A549 (cell line): ENCODE measurements at regions not wholly inside any gene's neighbourhood (a gene's known extent, or its start where the extent isn't known, plus 50 kb on each side); places are given as distances from the start of the nearest gene placed in this dataset.
A peak's percentile ranks its signal among the peaks of the same experiment; 100 is the strongest.

Experiments used
- ATAC-seq, 2 experiments: fragments of 200-7000 bp in 1 of 2; fragments of >200 bp in 1 of 2; cut with Nextera tagmentation in 1 of 2; cut with Tn5 transposase in 1 of 2; 3 replicates each; pipeline versions ENCODE4 v1.8.0 to v1.9.1; 2018 to 2020; ENCODE audit warnings: mild to moderate bottlenecking in 1 of 2, moderate library complexity in 1 of 2
- CTCF ChIA-PET: fragments of 300-600 bp; sonication (Branson Sonifier 250); formaldehyde crosslinking; extraction: SDS; loops from one replicate; lab custom pipeline; 2021; ENCODE audit warnings: antibody characterized with exemption, inconsistent platforms; lab: Yijun Ruan, JAX
- POLR2A ChIA-PET: fragments of 350-600 bp; formaldehyde crosslinking; extraction: SDS; loops from one replicate; lab custom pipeline; 2021; ENCODE audit warnings: antibody characterized with exemption, inconsistent platforms; lab: Yijun Ruan, JAX
- DNase-seq, 2 experiments: peaks; one replicate each; pipeline versions ENCODE4 v3.0.0 to v3.0.0-alpha.2; 2011 to 2016; ENCODE audit warnings: low read depth in 1 of 2, low spot score in 1 of 2
- FAIRE-seq: peaks from 2 replicates; lab custom pipeline; 2011; peaks lifted over from hg19 to GRCh38; lab: Jason Lieb, UNC
- H3K27ac ChIP-seq, 2 experiments: fragments of >200 bp; sonication (Bioruptor Twin); formaldehyde crosslinking; 3 replicates each; pipeline ENCODE4 v1.5.1; 2016 to 2017
- H3K4me1 ChIP-seq: fragments of >200 bp; sonication (Bioruptor Twin); formaldehyde crosslinking; 3 replicates; pipeline ENCODE4 v1.6.1; 2016
- H3K4me2 ChIP-seq: fragments of >200 bp; sonication (Bioruptor Twin); formaldehyde crosslinking; 3 replicates; pipeline ENCODE4 v1.6.1; 2016
- H3K4me3 ChIP-seq: fragments of >200 bp; sonication (Bioruptor Twin); formaldehyde crosslinking; 3 replicates; pipeline ENCODE4 v1.5.1; 2016
- H3K9me3 ChIP-seq: fragments of >200 bp; sonication (Bioruptor Twin); formaldehyde crosslinking; 3 replicates; pipeline ENCODE4 v1.6.1; 2016
- BHLHE40 ChIP-seq: IDR thresholded peaks from 2 replicates; pipeline ENCODE4 v1.6.1; 2012; ENCODE audit warnings: low read depth, low read length, inconsistent platforms
- CEBPB ChIP-seq, 2 experiments: fragments of >200 bp in 1 of 2; sonication (Bioruptor Twin) in 1 of 2; formaldehyde crosslinking in 1 of 2; IDR thresholded peaks; 2 replicates each; pipeline ENCODE4 v1.6.1; 2012 to 2016
- CHD4 ChIP-seq: fragments of 200-600 bp; sonication (generic); IDR thresholded peaks from 2 replicates; pipeline ENCODE4 v1.6.1; 2016; ENCODE audit warnings: antibody characterized with exemption, mild to moderate bottlenecking, borderline replicate concordance
- EHMT2 ChIP-seq: fragments of 200-600 bp; sonication (generic); IDR thresholded peaks from 2 replicates; pipeline ENCODE4 v1.6.1; 2016; ENCODE audit warnings: antibody characterized with exemption, low read depth, mild to moderate bottlenecking, moderate library complexity
- FOXS1 ChIP-seq: fragments of 250-450 bp; sonication (Bioruptor Pico); IDR thresholded peaks from 2 replicates; pipeline ENCODE4 v1.5.0; 2020; ENCODE audit warnings: mild to moderate bottlenecking, moderate library complexity
- HDAC2 ChIP-seq: fragments of 200-600 bp; sonication (generic); IDR thresholded peaks from 2 replicates; pipeline ENCODE4 v1.6.1; 2016
- HOXB13 ChIP-seq: fragments of 250-450 bp; sonication (Bioruptor Pico); IDR thresholded peaks from 2 replicates; pipeline ENCODE4 v1.5.0; 2020; ENCODE audit warnings: low read depth, mild to moderate bottlenecking, moderate library complexity
- KDM1A ChIP-seq: fragments of 200-600 bp; sonication (generic); IDR thresholded peaks from 2 replicates; pipeline ENCODE4 v1.6.1; 2016; ENCODE audit warnings: low read depth, mild to moderate bottlenecking
- MAFK ChIP-seq: fragments of 450-650 bp; IDR thresholded peaks from 2 replicates; pipeline ENCODE4 v1.6.1; 2014; ENCODE audit not compliant: partially characterized antibody
- NFE2L2 ChIP-seq: fragments of 150-350 bp; conservative IDR thresholded peaks from 2 replicates; pipeline ENCODE4 v1.6.1; 2014; ENCODE audit warnings: low read length
- POLR2A ChIP-seq: IDR thresholded peaks from 2 replicates; pipeline ENCODE4 v1.6.1; 2012; ENCODE audit warnings: mild to moderate bottlenecking, low read length
- RARB ChIP-seq: fragments of 250-450 bp; sonication (Bioruptor Pico); IDR thresholded peaks from 2 replicates; pipeline ENCODE4 v1.8.0; 2021; ENCODE audit warnings: mild to moderate bottlenecking, moderate library complexity
- SMC3 ChIP-seq: fragments of >200 bp; sonication (Bioruptor Twin); formaldehyde crosslinking; IDR thresholded peaks from 3 replicates; pipeline ENCODE4 v1.6.1; 2018; ENCODE audit warnings: inconsistent platforms
- ZC3H11A ChIP-seq: fragments of 450-650 bp; IDR thresholded peaks from 2 replicates; pipeline ENCODE4 v1.6.1; 2014; ENCODE audit warnings: antibody characterized with exemption, mild to moderate bottlenecking
- ZNF302 ChIP-seq: fragments of 250-450 bp; sonication (Bioruptor Pico); IDR thresholded peaks from 2 replicates; pipeline ENCODE4 v1.9.0; 2021; ENCODE audit warnings: inconsistent platforms, mild to moderate bottlenecking, moderate library complexity
- WGBS: methylation state at CpG from one replicate; pipeline ENCODE4 v1.1.6; 2017; ENCODE audit errors: missing lambda C conversion rate; 5-methylcytosine and 5-hydroxymethylcytosine counted together
- TF ChIP-seq, protein P1 (sequence below): IDR thresholded peaks from 2 replicates; pipeline ENCODE4 v1.6.1; 2012
- TF ChIP-seq, protein P2 (sequence below): fragments of 150-350 bp; IDR thresholded peaks from 2 replicates; pipeline ENCODE4 v1.6.1; 2014; ENCODE audit warnings: low read depth, mild to moderate bottlenecking, low read length
- TF ChIP-seq, protein P3 (sequence below): IDR thresholded peaks from 2 replicates; pipeline ENCODE4 v1.6.1; 2012
- TF ChIP-seq, protein P4 (sequence below): fragments of 250-450 bp; sonication (Bioruptor Pico); IDR thresholded peaks from 2 replicates; pipeline ENCODE4 v1.5.0; 2020; ENCODE audit warnings: low read depth, mild to moderate bottlenecking, moderate library complexity

DNA sequence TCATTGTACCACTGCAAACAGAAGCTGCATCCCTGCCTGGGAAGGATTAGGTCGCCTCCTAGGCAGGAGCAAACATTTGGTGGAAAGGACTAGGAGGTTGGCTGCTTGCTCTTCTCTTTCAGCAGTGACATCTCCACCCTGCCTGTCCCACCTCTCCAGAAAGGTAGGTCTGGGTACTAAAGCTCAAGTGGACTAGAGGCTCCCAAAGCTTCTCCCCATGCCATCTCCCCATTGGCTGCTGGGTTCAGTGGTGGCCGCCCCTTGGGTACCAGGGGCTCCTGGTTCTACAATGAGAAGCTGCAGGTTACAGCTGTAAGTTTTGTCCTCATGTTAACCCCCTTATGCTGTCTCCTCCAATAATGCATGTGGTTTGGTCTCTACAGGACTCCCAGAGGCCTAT lies 180.7 kb upstream of the MKI67 start:
- TF ChIP-seq FOXS1: no peak
- TF ChIP-seq, protein P1, sequence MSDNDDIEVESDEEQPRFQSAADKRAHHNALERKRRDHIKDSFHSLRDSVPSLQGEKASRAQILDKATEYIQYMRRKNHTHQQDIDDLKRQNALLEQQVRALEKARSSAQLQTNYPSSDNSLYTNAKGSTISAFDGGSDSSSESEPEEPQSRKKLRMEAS: no peak

DNA sequence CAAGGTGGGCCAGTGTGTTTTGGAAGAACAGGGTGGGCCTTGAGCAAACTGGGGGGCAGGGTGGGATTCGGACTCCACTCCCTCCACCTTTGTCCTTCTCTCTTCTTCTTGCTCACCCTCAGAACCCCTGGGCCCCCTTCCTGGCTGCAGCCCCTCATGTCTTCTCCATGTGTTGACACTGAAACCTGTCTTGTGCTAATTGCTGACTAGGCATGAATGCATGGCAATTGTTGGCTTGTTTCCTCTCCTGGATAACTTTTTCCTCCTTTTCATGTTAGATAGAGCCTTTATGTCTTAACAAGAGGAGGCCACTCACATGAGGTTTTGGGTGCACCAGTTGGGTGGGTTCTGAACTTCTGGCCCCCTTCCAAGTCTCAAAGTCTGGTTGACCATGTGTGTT lies 181.6 kb upstream of the MKI67 start:
- TF ChIP-seq, protein P2, sequence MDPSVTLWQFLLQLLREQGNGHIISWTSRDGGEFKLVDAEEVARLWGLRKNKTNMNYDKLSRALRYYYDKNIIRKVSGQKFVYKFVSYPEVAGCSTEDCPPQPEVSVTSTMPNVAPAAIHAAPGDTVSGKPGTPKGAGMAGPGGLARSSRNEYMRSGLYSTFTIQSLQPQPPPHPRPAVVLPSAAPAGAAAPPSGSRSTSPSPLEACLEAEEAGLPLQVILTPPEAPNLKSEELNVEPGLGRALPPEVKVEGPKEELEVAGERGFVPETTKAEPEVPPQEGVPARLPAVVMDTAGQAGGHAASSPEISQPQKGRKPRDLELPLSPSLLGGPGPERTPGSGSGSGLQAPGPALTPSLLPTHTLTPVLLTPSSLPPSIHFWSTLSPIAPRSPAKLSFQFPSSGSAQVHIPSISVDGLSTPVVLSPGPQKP: no peak
- TF ChIP-seq MAFK: peak; percentile 88
- H3K9me3 ChIP-seq: no peaks in the 10 kb centered on the region
- no peaks in the 10 kb centered on the region for H3K4me1 ChIP-seq
- DNase-seq: no peak
- 0% methylated on average over 1 of the region's 1 CpG for WGBS
- H3K27ac ChIP-seq: no peak overlapping the region
- H3K4me3 ChIP-seq: no peak overlapping the region
- FAIRE-seq: no peak
- ChIA-PET POLR2A (no interaction called here), CTCF (no interaction called here)
- H3K4me2 ChIP-seq: no peak overlapping the region
- no peak for ATAC-seq

More for the DNA sequence above, 180.7 kb upstream of the MKI67 start:
- CTCF ChIA-PET: no interaction called here
- WGBS: 0% methylated on average over 2 of the region's 2 CpGs
- no peak overlapping the region for H3K4me3 ChIP-seq
- H3K27ac ChIP-seq: no peak overlapping the region
- no peaks in the 10 kb centered on the region for H3K9me3 ChIP-seq
- no peaks in the 10 kb centered on the region for H3K4me1 ChIP-seq
- DNase-seq (no peak), ATAC-seq (no peak), FAIRE-seq (no peak)
- POLR2A ChIA-PET: no interaction called here
- no peak overlapping the region for H3K4me2 ChIP-seq

DNA sequence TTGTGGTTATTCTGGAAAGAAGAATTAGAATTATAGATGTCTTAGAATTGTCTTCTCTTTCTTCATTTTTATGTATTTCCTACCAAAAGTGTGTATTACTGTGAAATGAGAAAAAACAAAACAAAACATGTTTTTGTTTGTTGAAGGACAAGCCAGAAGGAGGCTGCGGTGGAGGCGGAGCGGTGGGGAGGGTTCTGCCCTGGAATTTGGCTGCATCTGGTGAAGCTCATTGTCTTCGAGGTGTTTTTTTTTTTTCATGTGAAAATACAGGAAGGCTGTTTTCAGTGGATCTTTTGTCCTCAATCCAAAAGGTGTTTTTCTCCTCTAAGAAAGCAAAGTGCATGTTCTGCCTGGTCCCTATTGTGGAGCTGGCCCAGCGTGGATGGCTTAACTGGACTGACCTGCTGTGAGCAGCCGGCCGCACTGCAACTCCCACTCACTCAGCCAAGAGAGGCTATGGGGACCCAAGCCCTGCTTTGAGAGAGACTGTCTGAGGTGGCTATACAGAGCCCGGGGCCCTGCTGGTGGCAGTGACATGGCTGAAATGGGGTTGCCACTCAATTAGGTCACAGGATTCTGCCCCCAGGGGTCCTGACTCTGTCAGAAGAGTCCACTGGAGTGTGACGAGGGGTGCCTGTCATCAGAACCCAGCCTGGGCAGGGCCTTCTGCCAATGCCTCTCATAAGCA lies 184.9 kb upstream of the MKI67 start:
- Histone ChIP-seq H3K9me3 (no peaks in the 10 kb centered on the region), H3K4me3 (no peak overlapping the region), H3K27ac (no peak overlapping the region)
- 18% methylated on average over 9 of the region's 9 CpGs for WGBS
- no peak for TF ChIP-seq HOXB13 (CRISPR knock-in tag)
- TF ChIP-seq, all 56 proteins: peak for 0
- ChIA-PET POLR2A (no interaction called here), CTCF (no interaction called here)
- no peaks in the 10 kb centered on the region for H3K4me1 ChIP-seq
- H3K4me2 ChIP-seq: no peak overlapping the region
- FAIRE-seq (no peak), DNase-seq (no peak), ATAC-seq (no peak)

DNA sequence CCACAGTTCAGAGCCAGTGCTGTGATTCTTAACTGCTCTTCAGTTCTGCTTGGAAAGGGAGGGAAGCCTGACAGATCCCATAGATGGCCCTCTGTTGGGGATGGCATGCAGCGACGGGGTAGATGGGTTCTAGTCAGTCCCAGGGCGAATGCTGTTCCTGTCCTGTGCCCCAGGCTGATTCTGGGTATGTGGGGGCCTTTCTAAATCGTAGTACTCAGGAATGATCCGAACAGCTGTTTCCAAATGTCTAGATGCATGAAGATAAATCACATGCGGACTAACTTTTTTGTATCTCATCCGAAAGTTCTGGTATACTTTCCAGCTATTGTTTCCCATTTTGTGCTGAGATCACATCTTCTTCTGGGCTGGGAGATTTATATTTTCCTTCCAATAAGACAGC lies 186.0 kb upstream of the MKI67 start:
- H3K9me3 ChIP-seq: no peaks in the 10 kb centered on the region
- TF ChIP-seq ZNF302 (CRISPR knock-in tag) (no peak), NFE2L2 (no peak), RARB (no peak), SMC3 (no peak), ZC3H11A (no peak), KDM1A (no peak), CHD4 (no peak), EHMT2 (no peak), POLR2A (no peak)
- TF ChIP-seq, protein P3, sequence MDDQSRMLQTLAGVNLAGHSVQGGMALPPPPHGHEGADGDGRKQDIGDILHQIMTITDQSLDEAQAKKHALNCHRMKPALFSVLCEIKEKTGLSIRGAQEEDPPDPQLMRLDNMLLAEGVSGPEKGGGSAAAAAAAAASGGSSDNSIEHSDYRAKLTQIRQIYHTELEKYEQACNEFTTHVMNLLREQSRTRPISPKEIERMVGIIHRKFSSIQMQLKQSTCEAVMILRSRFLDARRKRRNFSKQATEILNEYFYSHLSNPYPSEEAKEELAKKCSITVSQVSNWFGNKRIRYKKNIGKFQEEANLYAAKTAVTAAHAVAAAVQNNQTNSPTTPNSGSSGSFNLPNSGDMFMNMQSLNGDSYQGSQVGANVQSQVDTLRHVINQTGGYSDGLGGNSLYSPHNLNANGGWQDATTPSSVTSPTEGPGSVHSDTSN: no peak
- TF ChIP-seq, all 56 proteins: peak for 0
- H3K27ac ChIP-seq: no peak overlapping the region
- no peak overlapping the region for H3K4me2 ChIP-seq
- CTCF ChIA-PET: no interaction called here
- no peak for FAIRE-seq
- ATAC-seq: no peak
- WGBS: 14% methylated on average over 7 of the region's 7 CpGs
- DNase-seq: no peak
- H3K4me1 ChIP-seq: no peaks in the 10 kb centered on the region
- POLR2A ChIA-PET: no interaction called here
- H3K4me3 ChIP-seq: no peak overlapping the region

DNA sequence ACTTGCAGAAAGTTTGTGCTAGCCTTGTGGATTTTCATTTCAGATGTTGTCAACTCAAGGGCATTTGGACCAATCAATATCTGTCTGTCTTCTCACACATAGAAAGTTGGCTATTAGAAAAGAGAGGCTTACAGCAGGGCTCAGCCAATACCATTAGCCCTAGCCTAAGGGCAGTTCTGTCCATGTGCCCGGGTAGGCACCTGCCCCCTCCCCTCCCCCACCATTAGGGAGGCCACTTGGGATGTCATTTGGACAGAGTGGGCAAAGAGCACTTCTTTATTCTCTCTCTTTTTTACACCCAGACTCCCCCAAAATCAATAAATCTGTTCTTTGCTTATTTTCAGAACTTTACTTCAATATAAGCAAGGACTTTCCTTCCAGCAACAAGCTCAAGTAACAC lies 188.5 kb upstream of the MKI67 start:
- ATAC-seq (no peak), FAIRE-seq (no peak), DNase-seq (no peak)
- H3K4me3 ChIP-seq: no peak overlapping the region
- ChIA-PET POLR2A (no interaction called here), CTCF (interaction anchor here (0.8 kb wide), 1 partner anchor 1657 kb away, joined by 3 read pairs; no protein-coding TSS in a partner anchor)
- H3K27ac ChIP-seq: no peak overlapping the region
- WGBS: 7% methylated on average over 1 of the region's 1 CpG
- H3K4me2 ChIP-seq: no peak overlapping the region
- TF ChIP-seq ZC3H11A (no peak), HDAC2 (no peak), RARB (no peak), BHLHE40 (no peak), CEBPB (IDR thresholded peaks at IDR 0.05) (no peak)
- TF ChIP-seq, protein P4, sequence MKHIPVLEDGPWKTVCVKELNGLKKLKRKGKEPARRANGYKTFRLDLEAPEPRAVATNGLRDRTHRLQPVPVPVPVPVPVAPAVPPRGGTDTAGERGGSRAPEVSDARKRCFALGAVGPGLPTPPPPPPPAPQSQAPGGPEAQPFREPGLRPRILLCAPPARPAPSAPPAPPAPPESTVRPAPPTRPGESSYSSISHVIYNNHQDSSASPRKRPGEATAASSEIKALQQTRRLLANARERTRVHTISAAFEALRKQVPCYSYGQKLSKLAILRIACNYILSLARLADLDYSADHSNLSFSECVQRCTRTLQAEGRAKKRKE (CRISPR knock-in tag): no peak
- no peaks in the 10 kb centered on the region for H3K9me3 ChIP-seq
- H3K4me1 ChIP-seq: no peaks in the 10 kb centered on the region
